Sigmoid colon (tissue), 4 donors: ENCODE measurements at regions not wholly inside any gene's neighbourhood (a gene's known extent, or its start where the extent isn't known, plus 50 kb on each side); places are given as distances from the start of the nearest gene placed in this dataset.

ENCODE experiments used
- CTCF ChIP-seq, 4 experiments: fragments of 450-650 bp in 3 of 4; fragments of 200-600 bp in 1 of 4; IDR thresholded peaks; one replicate each; pipeline ENCODE4 v1.5.1; 2016 to 2019; ENCODE audit warnings: antibody characterized with exemption in 4 of 4, mild to moderate bottlenecking in 3 of 4, moderate library complexity in 2 of 4
- EP300 ChIP-seq, 4 donors: sonication (generic); formaldehyde crosslinking; IDR thresholded peaks; one replicate each; pipeline ENCODE4 v1.6.1; 2017; ENCODE audit warnings: antibody characterized with exemption in 4 of 4

- TF ChIP-seq EP300 (IDR thresholded peaks at IDR 0.05) (no peak), CTCF (IDR thresholded peaks at IDR 0.05) (no peak)
Measured at GRCh38 chr16:5875416-5875815, 777.8 kb upstream of the EEF2KMT start.
